Central memory CD4-positive, alpha-beta T cell (primary cell): ENCODE measurements at regions not wholly inside any gene's neighbourhood (a gene's known extent, or its start where the extent isn't known, plus 50 kb on each side); places are given as distances from the start of the nearest gene placed in this dataset.

ENCODE experiments used
- DNase-seq: peaks from one replicate; pipeline ENCODE4 v3.0.0; 2022

GRCh38 chr4:155512817-155513216 lies 136.1 kb upstream of the MAP9 start:
- no peak for DNase-seq

- DNase-seq, result no peak
Measured at GRCh38 chr4:155512046-155512445, 135.3 kb upstream of the MAP9 start.

- no peak for DNase-seq
Measured at GRCh38 chr4:155510771-155511170, 134.0 kb upstream of the MAP9 start.

GRCh38 chr4:155509555-155509954 lies 132.8 kb upstream of the MAP9 start:
- no peak for DNase-seq

- DNase-seq, result no peak
Measured at GRCh38 chr4:155506745-155507144, 130.0 kb upstream of the MAP9 start.

- DNase-seq, result no peak
Measured at GRCh38 chr4:155505321-155505720, 128.6 kb upstream of the MAP9 start.

GRCh38 chr4:155497306-155497705 lies 120.5 kb upstream of the MAP9 start:
- DNase-seq, result no peak

GRCh38 chr4:155496294-155496626 lies 119.5 kb upstream of the MAP9 start:
- no peak for DNase-seq

GRCh38 chr4:155495572-155496293 lies 119.0 kb upstream of the MAP9 start:
- DNase-seq, result no peak

- DNase-seq, result no peak
Measured at GRCh38 chr4:155494037-155494718, 117.4 kb upstream of the MAP9 start.

- no peak for DNase-seq
Measured at GRCh38 chr4:155491336-155492120, 114.8 kb upstream of the MAP9 start.

GRCh38 chr4:155489271-155489670 lies 112.5 kb upstream of the MAP9 start:
- DNase-seq, result no peak

GRCh38 chr4:155488691-155489090 lies 111.9 kb upstream of the MAP9 start:
- DNase-seq, result no peak

GRCh38 chr4:155487210-155487609 lies 110.4 kb upstream of the MAP9 start:
- DNase-seq, result no peak

GRCh38 chr4:155481150-155481549 lies 104.4 kb upstream of the MAP9 start:
- DNase-seq, result no peak

GRCh38 chr4:155479835-155480234 lies 103.1 kb upstream of the MAP9 start:
- DNase-seq, result no peak

GRCh38 chr4:155478336-155478835 lies 101.6 kb upstream of the MAP9 start:
- no peak for DNase-seq

GRCh38 chr4:155474758-155475157 lies 98.0 kb upstream of the MAP9 start:
- DNase-seq, result no peak

GRCh38 chr4:155473420-155474095 lies 96.8 kb upstream of the MAP9 start:
- DNase-seq, result no peak

GRCh38 chr4:155468282-155468681 lies 91.5 kb upstream of the MAP9 start:
- DNase-seq, result no peak

- DNase-seq, result no peak
Measured at GRCh38 chr4:155450676-155451075, 73.9 kb upstream of the MAP9 start.

- no peak for DNase-seq
Measured at GRCh38 chr4:155445306-155445705, 68.5 kb upstream of the MAP9 start.

GRCh38 chr4:155444721-155445120 lies 68.0 kb upstream of the MAP9 start:
- no peak for DNase-seq
